WTC11 (cell line): ENCODE measurements at regions not wholly inside any gene's neighbourhood (a gene's known extent, or its start where the extent isn't known, plus 50 kb on each side); places are given as distances from the start of the nearest gene placed in this dataset.

Experiments used
- FOXP1 ChIP-seq: sonication (generic); formaldehyde crosslinking; IDR thresholded peaks from 2 replicates; pipeline ENCODE4 v1.8.0; 2022; ENCODE audit warnings: missing genetic modification reagents, mild to moderate bottlenecking, moderate library complexity, borderline replicate concordance
- IRF2 ChIP-seq: sonication (generic); formaldehyde crosslinking; IDR thresholded peaks from 2 replicates; pipeline ENCODE4 v1.8.0; 2022; ENCODE audit warnings: low read depth, missing genetic modification reagents, borderline replicate concordance
- NFATC4 ChIP-seq: fragments of 250-450 bp; sonication (Bioruptor Pico); IDR thresholded peaks from 2 replicates; pipeline ENCODE4 v1.9.0; 2021; ENCODE audit warnings: mild to moderate bottlenecking
- SP1 ChIP-seq: sonication (generic); formaldehyde crosslinking; conservative IDR thresholded peaks from 2 replicates; pipeline ENCODE4 v1.8.1; 2022; ENCODE audit warnings: missing genetic modification reagents
- TF ChIP-seq, protein P1 (sequence below): fragments of 250-450 bp; sonication (Bioruptor Pico); IDR thresholded peaks from 2 replicates; pipeline ENCODE4 v1.9.0; 2021; ENCODE audit warnings: moderate library complexity, mild to moderate bottlenecking, inconsistent platforms, borderline replicate concordance
- TF ChIP-seq, protein P2 (sequence below): sonication (generic); formaldehyde crosslinking; IDR thresholded peaks from 2 replicates; pipeline ENCODE4 v1.8.1; 2023; ENCODE audit warnings: mild to moderate bottlenecking, missing genetic modification reagents

DNA sequence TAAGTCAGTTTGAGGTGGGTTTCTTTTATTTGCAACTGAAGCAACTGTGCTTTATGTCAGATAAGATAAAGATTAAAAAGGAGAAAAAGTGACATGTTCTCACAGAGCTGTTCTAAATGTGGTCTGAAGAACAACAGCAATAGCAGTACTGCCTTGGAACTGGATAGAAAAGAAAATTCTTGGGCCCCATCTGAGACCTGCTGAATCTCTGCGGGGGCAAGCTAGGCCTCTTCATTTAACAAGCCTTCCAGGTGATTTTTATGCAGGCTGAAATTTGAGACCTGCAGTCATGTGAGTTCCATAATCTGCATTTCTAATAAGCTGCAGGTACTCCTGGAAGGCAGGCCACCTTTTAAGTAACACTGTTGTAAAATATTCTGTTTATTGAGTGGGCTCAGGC, 91.4 kb upstream of the CTSC start:
- TF ChIP-seq NFATC4 (CRISPR knock-in tag) (no peak), FOXP1 (no peak), IRF2 (no peak), SP1 (CRISPR knock-in tag) (no peak)
- TF ChIP-seq, protein P1, sequence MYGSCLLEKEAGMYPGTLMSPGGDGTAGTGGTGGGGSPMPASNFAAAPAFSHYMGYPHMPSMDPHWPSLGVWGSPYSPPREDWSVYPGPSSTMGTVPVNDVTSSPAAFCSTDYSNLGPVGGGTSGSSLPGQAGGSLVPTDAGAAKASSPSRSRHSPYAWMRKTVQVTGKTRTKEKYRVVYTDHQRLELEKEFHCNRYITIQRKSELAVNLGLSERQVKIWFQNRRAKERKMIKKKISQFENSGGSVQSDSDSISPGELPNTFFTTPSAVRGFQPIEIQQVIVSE (CRISPR knock-in tag): no peak
- TF ChIP-seq, protein P2, sequence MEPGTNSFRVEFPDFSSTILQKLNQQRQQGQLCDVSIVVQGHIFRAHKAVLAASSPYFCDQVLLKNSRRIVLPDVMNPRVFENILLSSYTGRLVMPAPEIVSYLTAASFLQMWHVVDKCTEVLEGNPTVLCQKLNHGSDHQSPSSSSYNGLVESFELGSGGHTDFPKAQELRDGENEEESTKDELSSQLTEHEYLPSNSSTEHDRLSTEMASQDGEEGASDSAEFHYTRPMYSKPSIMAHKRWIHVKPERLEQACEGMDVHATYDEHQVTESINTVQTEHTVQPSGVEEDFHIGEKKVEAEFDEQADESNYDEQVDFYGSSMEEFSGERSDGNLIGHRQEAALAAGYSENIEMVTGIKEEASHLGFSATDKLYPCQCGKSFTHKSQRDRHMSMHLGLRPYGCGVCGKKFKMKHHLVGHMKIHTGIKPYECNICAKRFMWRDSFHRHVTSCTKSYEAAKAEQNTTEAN (CRISPR knock-in tag): no peak
